ENCODE measurements at regions not wholly inside any gene's neighbourhood (a gene's known extent, or its start where the extent isn't known, plus 50 kb on each side); places are given as distances from the start of the nearest gene placed in this dataset.
"Not testable (repeated sequence)": the region's sequence is repeated elsewhere in the genome, so short reads cannot be mapped to it uniquely, and the experiment has no call there.

DNA sequence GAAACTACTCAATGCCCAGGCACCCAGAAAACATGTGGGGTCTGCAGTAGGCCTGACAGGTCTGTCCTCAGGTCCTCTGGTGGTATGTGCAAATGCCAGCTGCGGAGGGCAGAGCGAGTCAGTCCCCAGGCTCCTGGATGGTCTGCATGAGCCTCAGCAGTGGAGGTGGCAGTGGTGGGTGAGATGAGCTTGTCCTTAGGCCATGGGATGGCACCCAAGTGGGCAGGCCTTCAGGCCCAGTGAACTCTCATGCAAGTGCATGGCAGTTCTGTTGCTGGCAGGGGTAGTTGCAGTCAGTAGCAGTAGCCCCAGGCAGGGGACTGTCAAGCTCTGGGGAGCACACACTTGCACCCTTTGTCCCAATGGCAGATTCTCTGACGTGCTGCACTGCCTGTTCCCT, 106.3 kb upstream of the ANXA10 start:
- Histone ChIP-seq H3K9me3 (ENCODE audit: insufficient read depth, low read depth, low read length) (no peaks in the 10 kb centered on the region), H3K79me2 (ENCODE audit: insufficient read depth, low read length) (no peaks in the 10 kb centered on the region), H3K9ac (ENCODE audit: low read depth, low read length, poor library complexity, severe bottlenecking) (no peak overlapping the region), H3F3A (ENCODE audit: low read depth) (no peaks in the 10 kb centered on the region), H2AFZ (ENCODE audit: low read length) (no peak overlapping the region), H3K4me3 (ENCODE audit: low read length, poor library complexity, severe bottlenecking) (no peak overlapping the region), H3K9me2 (replicated peaks; ENCODE audit: low read depth, low read length) (no peaks in the 10 kb centered on the region), H3K36me3 (ENCODE audit: insufficient read depth, low read length) (no peaks in the 10 kb centered on the region), H4K20me1 (ENCODE audit: insufficient read depth, low read length, poor library complexity, severe bottlenecking) (no peaks in the 10 kb centered on the region), H3K27me3 (ENCODE audit: insufficient read depth, low read length, poor library complexity, severe bottlenecking) (no peaks in the 10 kb centered on the region), H3K4me2 (ENCODE audit: low read depth, low read length, poor library complexity, severe bottlenecking) (no peak overlapping the region), H3K4me1 (ENCODE audit: insufficient read depth, low read length, poor library complexity, severe bottlenecking) (no peaks in the 10 kb centered on the region)
- TF ChIP-seq, protein P1, sequence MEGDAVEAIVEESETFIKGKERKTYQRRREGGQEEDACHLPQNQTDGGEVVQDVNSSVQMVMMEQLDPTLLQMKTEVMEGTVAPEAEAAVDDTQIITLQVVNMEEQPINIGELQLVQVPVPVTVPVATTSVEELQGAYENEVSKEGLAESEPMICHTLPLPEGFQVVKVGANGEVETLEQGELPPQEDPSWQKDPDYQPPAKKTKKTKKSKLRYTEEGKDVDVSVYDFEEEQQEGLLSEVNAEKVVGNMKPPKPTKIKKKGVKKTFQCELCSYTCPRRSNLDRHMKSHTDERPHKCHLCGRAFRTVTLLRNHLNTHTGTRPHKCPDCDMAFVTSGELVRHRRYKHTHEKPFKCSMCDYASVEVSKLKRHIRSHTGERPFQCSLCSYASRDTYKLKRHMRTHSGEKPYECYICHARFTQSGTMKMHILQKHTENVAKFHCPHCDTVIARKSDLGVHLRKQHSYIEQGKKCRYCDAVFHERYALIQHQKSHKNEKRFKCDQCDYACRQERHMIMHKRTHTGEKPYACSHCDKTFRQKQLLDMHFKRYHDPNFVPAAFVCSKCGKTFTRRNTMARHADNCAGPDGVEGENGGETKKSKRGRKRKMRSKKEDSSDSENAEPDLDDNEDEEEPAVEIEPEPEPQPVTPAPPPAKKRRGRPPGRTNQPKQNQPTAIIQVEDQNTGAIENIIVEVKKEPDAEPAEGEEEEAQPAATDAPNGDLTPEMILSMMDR (conservative IDR thresholded peaks at IDR 0.05; ENCODE audit: low read length): no peak
- no peak for TF ChIP-seq EZH2phosphoT487 (IDR thresholded peaks at IDR 0.05; ENCODE audit: borderline replicate concordance)

DNA sequence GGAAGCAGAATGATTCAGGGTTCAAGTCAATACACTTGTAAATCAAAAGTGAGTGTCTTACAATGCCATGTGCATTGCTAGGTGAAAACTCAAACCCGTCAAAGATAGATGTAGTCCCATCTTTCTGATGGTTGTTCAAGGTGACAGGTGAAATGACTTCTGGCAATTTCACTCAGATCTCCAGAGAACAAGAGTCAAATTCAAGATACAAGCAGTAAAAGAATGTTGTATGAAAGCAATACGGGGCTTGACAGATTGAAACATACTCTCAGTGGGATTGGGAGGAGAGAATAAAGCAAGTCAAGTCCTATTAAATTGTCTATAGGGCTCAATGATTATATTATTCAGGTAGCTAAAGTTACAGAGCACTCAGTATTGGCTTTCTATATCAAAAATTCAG, 105.1 kb upstream of the ANXA10 start:
- TF ChIP-seq, protein P1 (conservative IDR thresholded peaks at IDR 0.05; ENCODE audit: low read length): no peak
- TF ChIP-seq EZH2phosphoT487 (IDR thresholded peaks at IDR 0.05; ENCODE audit: borderline replicate concordance): no peak
- H2AFZ ChIP-seq (ENCODE audit: low read length): no peak overlapping the region

DNA sequence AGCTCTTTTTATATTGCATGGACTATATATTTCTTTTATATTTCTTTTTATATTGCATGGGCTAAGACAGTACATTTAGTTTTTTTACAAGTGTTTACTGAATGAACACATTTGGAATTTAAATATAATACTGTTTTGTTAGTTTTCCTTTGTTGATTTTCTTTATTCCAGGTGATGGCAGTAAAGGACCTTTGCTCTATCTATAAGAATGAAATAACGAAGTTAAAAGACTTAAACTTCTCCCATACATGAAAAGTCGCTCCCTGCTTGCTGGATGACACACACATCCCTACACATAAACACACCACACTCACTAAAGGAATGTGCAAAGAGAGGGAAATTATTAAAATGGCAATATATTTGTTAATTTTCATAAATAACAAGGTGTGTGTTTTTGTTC, 102.5 kb upstream of the ANXA10 start:
- Histone ChIP-seq H3K9me3 (ENCODE audit: insufficient read depth, low read depth, low read length) (no peaks in the 10 kb centered on the region), H4K20me1 (ENCODE audit: insufficient read depth, low read length, poor library complexity, severe bottlenecking) (no peaks in the 10 kb centered on the region), H3F3A (ENCODE audit: low read depth) (no peaks in the 10 kb centered on the region), H2AFZ (ENCODE audit: low read length) (no peak overlapping the region), H3K4me1 (ENCODE audit: insufficient read depth, low read length, poor library complexity, severe bottlenecking) (no peaks in the 10 kb centered on the region), H3K9ac (ENCODE audit: low read depth, low read length, poor library complexity, severe bottlenecking) (no peak overlapping the region), H3K9me2 (replicated peaks; ENCODE audit: low read depth, low read length) (no peaks in the 10 kb centered on the region), H3K4me2 (ENCODE audit: low read depth, low read length, poor library complexity, severe bottlenecking) (no peak overlapping the region), H3K27me3 (ENCODE audit: insufficient read depth, low read length, poor library complexity, severe bottlenecking) (no peaks in the 10 kb centered on the region), H3K79me2 (ENCODE audit: insufficient read depth, low read length) (no peaks in the 10 kb centered on the region), H3K4me3 (ENCODE audit: low read length, poor library complexity, severe bottlenecking) (no peak overlapping the region), H3K36me3 (ENCODE audit: insufficient read depth, low read length) (no peaks in the 10 kb centered on the region)
- TF ChIP-seq EZH2phosphoT487 (IDR thresholded peaks at IDR 0.05; ENCODE audit: borderline replicate concordance): no peak
- TF ChIP-seq, protein P1 (conservative IDR thresholded peaks at IDR 0.05; ENCODE audit: low read length): 0 out of 2 replicates have a peak, but pooled peaks have one; percentile 16

More for the DNA sequence above, 105.1 kb upstream of the ANXA10 start:
- Histone ChIP-seq H3K4me3 (ENCODE audit: low read length, poor library complexity, severe bottlenecking) (no peak overlapping the region), H3K9ac (ENCODE audit: low read depth, low read length, poor library complexity, severe bottlenecking) (no peak overlapping the region), H3K27me3 (ENCODE audit: insufficient read depth, low read length, poor library complexity, severe bottlenecking) (no peaks in the 10 kb centered on the region), H3K36me3 (ENCODE audit: insufficient read depth, low read length) (no peaks in the 10 kb centered on the region), H4K20me1 (ENCODE audit: insufficient read depth, low read length, poor library complexity, severe bottlenecking) (no peaks in the 10 kb centered on the region), H3F3A (ENCODE audit: low read depth) (no peaks in the 10 kb centered on the region), H3K79me2 (ENCODE audit: insufficient read depth, low read length) (no peaks in the 10 kb centered on the region), H3K4me1 (ENCODE audit: insufficient read depth, low read length, poor library complexity, severe bottlenecking) (no peaks in the 10 kb centered on the region), H3K4me2 (ENCODE audit: low read depth, low read length, poor library complexity, severe bottlenecking) (no peak overlapping the region), H3K9me3 (ENCODE audit: insufficient read depth, low read depth, low read length) (no peaks in the 10 kb centered on the region), H3K9me2 (replicated peaks; ENCODE audit: low read depth, low read length) (no peaks in the 10 kb centered on the region)

DNA sequence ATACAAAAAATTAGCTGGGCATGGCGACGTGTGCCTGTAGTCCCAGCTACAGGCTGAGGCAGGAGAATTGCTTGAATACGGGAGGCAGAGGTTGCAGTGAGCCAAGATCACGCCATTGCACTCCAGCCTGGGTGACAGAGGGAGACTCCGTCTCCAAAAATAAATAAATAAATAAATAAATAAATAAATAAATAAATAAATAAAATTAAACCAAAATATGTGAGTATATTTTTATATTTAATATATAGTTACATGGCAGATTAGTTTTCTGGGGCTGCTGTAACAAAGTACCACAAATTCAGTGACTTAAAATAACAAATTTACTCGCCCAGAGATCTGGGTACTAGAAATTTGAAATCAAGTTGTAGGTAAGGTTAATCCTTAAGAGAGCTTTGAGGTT, 84.2 kb upstream of the ANXA10 start:
- H3F3A ChIP-seq (ENCODE audit: low read depth); H3K79me2 ChIP-seq (ENCODE audit: insufficient read depth, low read length); H3K27me3 ChIP-seq (ENCODE audit: insufficient read depth, low read length, poor library complexity, severe bottlenecking); H3K4me1 ChIP-seq (ENCODE audit: insufficient read depth, low read length, poor library complexity, severe bottlenecking); H3K4me3 ChIP-seq (ENCODE audit: low read length, poor library complexity, severe bottlenecking); H3K4me2 ChIP-seq (ENCODE audit: low read depth, low read length, poor library complexity, severe bottlenecking); H3K36me3 ChIP-seq (ENCODE audit: insufficient read depth, low read length); H3K9me3 ChIP-seq (ENCODE audit: insufficient read depth, low read depth, low read length); H4K20me1 ChIP-seq (ENCODE audit: insufficient read depth, low read length, poor library complexity, severe bottlenecking); H3K9me2 ChIP-seq (replicated peaks; ENCODE audit: low read depth, low read length); H3K9ac ChIP-seq (ENCODE audit: low read depth, low read length, poor library complexity, severe bottlenecking); H2AFZ ChIP-seq (ENCODE audit: low read length): not testable (repeated sequence)
